ENCODE measurements at regions not wholly inside any gene's neighbourhood (a gene's known extent, or its start where the extent isn't known, plus 50 kb on each side); places are given as distances from the start of the nearest gene placed in this dataset.

DNA sequence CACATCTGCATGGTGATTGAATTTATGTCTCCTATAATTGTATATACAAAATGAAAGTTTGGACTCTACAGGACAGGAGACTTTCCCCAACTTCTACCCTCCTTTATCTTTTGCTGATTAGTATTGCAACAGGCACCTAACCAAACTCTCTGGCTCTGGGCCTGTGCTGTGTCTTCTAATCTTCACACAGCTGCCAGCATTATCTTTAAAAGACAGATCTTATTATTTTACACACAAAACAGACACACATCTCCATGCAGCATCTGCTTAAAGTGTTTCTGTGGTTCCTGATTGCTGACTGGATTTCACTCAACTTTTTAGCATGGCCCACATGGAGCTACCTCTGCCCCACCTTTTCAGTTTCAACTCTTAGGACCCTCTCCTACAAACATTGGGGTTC, 154.9 kb upstream of the PELI2 start:
- Histone ChIP-seq H3K4me3 (no peak overlapping the region), H3K27ac (no peak overlapping the region), H3K36me3 (no peaks in the 10 kb centered on the region), H3K4me1 (no peaks in the 10 kb centered on the region), H3K27me3 (no peaks in the 10 kb centered on the region), H3K9me3 (no peaks in the 10 kb centered on the region)
- TF ChIP-seq, protein P1, sequence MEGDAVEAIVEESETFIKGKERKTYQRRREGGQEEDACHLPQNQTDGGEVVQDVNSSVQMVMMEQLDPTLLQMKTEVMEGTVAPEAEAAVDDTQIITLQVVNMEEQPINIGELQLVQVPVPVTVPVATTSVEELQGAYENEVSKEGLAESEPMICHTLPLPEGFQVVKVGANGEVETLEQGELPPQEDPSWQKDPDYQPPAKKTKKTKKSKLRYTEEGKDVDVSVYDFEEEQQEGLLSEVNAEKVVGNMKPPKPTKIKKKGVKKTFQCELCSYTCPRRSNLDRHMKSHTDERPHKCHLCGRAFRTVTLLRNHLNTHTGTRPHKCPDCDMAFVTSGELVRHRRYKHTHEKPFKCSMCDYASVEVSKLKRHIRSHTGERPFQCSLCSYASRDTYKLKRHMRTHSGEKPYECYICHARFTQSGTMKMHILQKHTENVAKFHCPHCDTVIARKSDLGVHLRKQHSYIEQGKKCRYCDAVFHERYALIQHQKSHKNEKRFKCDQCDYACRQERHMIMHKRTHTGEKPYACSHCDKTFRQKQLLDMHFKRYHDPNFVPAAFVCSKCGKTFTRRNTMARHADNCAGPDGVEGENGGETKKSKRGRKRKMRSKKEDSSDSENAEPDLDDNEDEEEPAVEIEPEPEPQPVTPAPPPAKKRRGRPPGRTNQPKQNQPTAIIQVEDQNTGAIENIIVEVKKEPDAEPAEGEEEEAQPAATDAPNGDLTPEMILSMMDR (IDR thresholded peaks at IDR 0.05) = no peak
- TF ChIP-seq POLR2A (IDR thresholded peaks at IDR 0.05) = no peak
- no peak for DNase-seq
- intact Hi-C loops (cut with DNase I; ENCODE audit: low total_unique reads) = no loop called here

- Histone ChIP-seq H3K27me3 (no peaks in the 10 kb centered on the region), H3K36me3 (no peaks in the 10 kb centered on the region), H3K27ac (no peak overlapping the region), H3K4me1 (no peaks in the 10 kb centered on the region), H3K9me3 (no peaks in the 10 kb centered on the region), H3K4me3 (no peak overlapping the region)
- DNase-seq = no peak
- TF ChIP-seq, protein P1 (IDR thresholded peaks at IDR 0.05) = no peak
- TF ChIP-seq POLR2A (IDR thresholded peaks at IDR 0.05) = no peak
- intact Hi-C loops (cut with DNase I; ENCODE audit: low total_unique reads) = no loop called here
Measured at GRCh38 chr14:55964091-55964490, 154.1 kb upstream of the PELI2 start.

GRCh38 chr14:55964821-55965220, 153.4 kb upstream of the PELI2 start:
- intact Hi-C loops (cut with DNase I; ENCODE audit: low total_unique reads) = no loop called here
- H3K27ac ChIP-seq = no peak overlapping the region
- TF ChIP-seq, protein P1 (IDR thresholded peaks at IDR 0.05) = no peak
- no peak for TF ChIP-seq POLR2A (IDR thresholded peaks at IDR 0.05)
- no peaks in the 10 kb centered on the region for H3K4me1 ChIP-seq
- H3K9me3 ChIP-seq = no peaks in the 10 kb centered on the region
- H3K4me3 ChIP-seq = no peak overlapping the region
- H3K36me3 ChIP-seq = no peaks in the 10 kb centered on the region
- DNase-seq = no peak
- no peaks in the 10 kb centered on the region for H3K27me3 ChIP-seq

- Histone ChIP-seq H3K4me3 (no peak overlapping the region), H3K9me3 (no peaks in the 10 kb centered on the region), H3K4me1 (no peaks in the 10 kb centered on the region), H3K27ac (no peak overlapping the region), H3K27me3 (no peaks in the 10 kb centered on the region), H3K36me3 (no peaks in the 10 kb centered on the region)
- TF ChIP-seq, protein P1 (IDR thresholded peaks at IDR 0.05) = no peak
- TF ChIP-seq POLR2A (IDR thresholded peaks at IDR 0.05) = no peak
- intact Hi-C loops (cut with DNase I; ENCODE audit: low total_unique reads) = no loop called here
- no peak for DNase-seq
Measured at GRCh38 chr14:55965851-55966250, 152.4 kb upstream of the PELI2 start.

GRCh38 chr14:55968741-55969140, 149.5 kb upstream of the PELI2 start:
- H3K27me3 ChIP-seq = no peaks in the 10 kb centered on the region
- H3K4me3 ChIP-seq = no peak overlapping the region
- no peaks in the 10 kb centered on the region for H3K36me3 ChIP-seq
- TF ChIP-seq, protein P1 (IDR thresholded peaks at IDR 0.05) = no peak
- TF ChIP-seq POLR2A (IDR thresholded peaks at IDR 0.05) = no peak
- no peaks in the 10 kb centered on the region for H3K9me3 ChIP-seq
- H3K4me1 ChIP-seq = no peaks in the 10 kb centered on the region
- DNase-seq = no peak
- no peak overlapping the region for H3K27ac ChIP-seq
- intact Hi-C loops (cut with DNase I; ENCODE audit: low total_unique reads) = no loop called here

All from uterus (tissue), 3 donors.